NCI-H2029 treated with DMSO at 0.1 percent for 48 hours (cell line): ENCODE measurements at regions not wholly inside any gene's neighbourhood (a gene's known extent, or its start where the extent isn't known, plus 50 kb on each side); places are given as distances from the start of the nearest gene placed in this dataset.
"Not testable (repeated sequence)": the region's sequence is repeated elsewhere in the genome, so short reads cannot be mapped to it uniquely, and the experiment has no call there.

Experiments used
- DNase-seq: peaks from one replicate; lab custom pipeline; 2025; lab: John Stamatoyannopoulos, UW

DNA sequence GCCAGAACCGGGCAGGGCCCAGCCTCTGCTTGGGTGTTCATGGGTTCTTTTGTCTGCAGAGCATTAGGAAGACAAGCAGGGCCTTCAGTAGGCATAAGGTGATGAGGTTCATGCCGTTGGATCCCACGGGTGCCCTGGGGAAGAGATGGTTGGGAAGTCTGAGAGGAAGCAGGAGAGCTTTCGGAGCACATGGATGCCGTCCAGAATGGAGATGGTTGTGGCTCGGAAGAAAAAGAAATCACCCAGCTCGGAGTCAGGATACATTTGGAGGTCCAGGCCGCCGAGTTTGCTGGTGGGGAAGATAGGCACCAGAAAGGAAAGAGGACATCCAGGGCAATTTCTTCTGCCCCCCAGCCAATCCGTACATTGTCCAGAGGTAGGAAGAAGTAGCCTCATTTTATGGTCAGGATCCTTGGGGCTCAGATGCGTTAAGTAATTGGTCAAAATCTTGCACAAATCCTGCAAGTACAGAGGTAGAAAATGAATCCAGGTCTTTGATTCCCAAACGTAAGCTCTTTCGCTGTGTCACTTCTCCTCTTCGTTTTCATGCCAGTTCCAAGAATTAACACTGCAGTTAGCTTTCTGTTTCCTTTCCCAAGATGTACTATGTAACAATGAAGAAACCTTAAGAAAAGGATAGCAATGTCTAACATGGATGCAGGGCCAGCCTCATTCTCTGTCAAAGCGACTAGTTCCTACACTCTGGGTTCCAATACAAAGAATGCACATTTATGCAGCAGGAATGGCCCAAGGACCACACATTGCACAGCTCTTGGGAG, 147.8 kb upstream of the KLF6 start:
- no peak for DNase-seq

DNA sequence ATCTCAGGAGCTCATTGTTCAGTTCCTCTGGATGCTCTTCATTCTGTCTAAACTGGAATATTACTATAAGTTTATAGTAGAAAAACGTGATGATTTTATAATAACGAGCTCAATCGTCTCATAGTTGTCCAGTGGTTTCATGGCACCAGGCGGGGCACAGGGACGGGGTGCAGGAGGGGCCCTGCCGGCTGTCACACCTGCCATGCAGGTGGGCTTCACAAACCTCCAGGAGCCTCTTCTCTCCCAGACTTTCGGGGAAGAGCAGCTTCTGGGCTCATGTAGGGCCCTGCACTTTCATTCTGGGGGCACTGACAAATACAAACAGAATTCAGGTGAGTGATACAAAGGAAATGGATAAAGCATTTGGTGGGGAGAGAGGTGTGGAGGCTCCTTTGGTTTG, 146.9 kb upstream of the KLF6 start:
- no peak for DNase-seq

DNA sequence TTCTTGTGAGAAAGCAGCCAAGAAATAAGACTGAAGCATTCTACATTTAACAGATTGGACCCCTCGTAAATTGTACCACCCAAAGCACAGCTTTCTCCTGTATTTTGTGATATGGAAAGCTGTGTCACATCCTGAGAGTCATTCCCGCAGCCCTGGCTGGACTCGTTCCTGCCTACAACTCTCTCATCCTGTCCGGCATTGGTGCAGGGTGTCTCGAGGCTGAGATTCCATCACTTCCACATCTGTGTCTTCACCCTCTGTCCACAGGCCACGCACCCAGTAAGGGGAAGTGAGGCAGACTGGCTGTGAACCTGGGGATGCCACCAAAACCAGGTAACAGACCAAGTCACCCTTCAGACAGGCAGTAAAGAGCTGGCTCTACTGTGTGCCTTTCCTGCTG, 146.2 kb upstream of the KLF6 start:
- DNase-seq = no peak

DNA sequence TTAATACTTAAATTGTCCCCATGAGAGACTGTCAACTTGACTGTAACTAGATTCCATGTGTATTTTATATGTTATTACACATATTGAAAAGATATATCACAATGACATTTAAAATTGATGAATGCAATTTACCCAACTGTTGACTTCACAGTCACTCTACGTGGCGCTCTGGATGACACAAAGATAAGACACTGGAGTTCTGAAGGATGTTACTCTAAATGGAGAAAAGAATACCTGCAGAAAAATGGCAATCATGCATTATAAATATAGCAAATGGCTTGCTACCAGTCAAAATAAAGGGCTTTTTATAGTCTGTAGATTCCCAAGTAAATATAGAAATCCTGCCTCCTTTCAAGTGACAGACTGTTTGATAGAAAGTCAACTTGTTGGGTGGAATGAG, 143.6 kb upstream of the KLF6 start:
- DNase-seq = no peak

DNA sequence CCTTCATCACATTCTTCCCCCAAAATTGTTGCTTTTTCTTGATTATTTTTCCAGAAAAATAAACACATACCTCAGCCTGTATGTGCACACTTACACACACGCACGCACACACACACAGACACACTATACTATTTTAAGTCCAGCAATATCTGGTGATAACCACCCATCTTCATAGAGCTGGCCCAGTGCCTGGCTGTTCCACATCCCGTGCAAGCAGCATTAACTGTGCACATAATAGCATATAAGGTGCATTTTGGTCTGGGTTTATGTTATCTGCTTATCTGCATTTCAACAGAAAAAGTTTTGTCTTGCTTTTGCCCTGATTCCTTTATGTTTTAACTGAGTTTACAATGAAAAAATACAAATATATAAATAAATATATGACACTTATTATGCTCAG, 143.1 kb upstream of the KLF6 start:
- DNase-seq = no peak

DNA sequence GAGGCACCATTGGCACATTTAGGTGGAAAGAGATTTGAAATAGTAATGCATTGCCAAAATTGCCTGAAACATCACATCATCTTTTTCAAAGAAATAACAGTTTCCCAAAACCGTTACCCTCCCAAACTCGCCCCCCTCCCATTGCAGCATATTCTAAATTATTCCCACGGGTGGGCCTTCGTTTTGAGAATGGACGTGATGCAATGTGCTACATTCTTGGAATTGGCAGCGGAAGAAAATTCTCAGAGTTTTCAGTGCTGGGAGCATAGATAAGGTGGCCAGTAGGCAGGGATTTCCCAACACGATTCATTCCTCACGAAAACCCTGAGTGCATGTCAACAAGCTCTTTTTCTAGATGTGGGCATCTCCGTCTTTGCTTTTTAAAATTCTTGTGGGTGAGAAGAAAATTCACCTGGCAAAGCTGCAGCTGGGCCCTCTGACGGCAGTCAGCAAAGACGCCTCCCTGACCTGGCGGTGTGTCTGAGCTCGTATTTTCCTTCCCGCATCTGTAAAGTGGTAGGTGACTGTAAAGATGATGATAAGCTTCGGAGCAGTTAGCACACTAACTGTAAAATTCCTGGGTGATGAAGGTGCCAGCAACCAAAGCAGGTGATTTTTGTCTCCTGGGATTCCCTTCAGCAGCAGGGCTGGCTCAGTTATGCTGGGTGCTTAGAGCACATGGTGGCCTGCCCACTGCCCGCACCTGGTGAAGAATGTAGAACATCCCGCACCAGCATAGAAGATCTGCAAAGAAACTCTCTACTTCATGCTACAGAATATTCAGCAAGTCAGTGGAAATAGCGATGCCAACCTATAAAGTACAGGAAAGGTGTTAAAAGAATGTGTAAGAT, 141.9 kb upstream of the KLF6 start:
- DNase-seq = no peak

DNA sequence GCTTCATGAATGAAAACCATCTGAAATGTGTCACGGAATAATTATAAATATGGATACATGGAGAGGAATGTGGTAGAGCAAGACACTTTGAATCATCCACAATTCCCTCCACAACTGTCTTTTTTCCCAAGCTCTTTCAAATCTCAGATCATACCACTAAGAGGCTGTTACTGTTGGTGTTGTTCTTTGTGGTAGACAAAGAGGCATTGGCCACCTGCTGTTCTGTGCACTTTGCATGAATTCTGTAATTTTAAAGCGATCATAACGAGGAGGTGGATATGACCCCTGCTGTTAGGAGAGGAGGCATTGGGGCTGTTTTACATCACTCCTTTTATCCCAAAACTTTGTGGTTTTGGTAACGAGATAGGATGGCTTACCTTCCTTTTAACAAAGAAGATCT, 141.2 kb upstream of the KLF6 start:
- no peak for DNase-seq

DNA sequence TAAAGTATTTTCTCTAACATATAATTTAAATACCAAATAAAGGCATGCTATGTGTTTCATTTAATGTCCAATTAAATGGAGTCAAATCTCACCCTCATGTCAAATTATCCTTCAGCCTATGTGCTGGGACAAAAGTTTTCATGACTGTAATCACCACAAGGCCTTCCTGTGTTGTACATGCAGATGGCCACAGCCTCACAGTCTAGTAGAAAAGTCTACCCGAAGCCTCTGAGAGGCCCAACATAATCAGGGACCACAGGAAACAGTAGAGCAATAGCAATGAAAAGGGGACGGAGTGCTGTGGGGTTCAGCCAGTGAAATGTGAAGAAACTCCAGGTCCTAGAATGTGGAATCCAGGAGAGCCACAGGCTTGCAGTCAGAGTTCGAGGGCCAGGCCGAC, 140.2 kb upstream of the KLF6 start:
- no peak for DNase-seq

DNA sequence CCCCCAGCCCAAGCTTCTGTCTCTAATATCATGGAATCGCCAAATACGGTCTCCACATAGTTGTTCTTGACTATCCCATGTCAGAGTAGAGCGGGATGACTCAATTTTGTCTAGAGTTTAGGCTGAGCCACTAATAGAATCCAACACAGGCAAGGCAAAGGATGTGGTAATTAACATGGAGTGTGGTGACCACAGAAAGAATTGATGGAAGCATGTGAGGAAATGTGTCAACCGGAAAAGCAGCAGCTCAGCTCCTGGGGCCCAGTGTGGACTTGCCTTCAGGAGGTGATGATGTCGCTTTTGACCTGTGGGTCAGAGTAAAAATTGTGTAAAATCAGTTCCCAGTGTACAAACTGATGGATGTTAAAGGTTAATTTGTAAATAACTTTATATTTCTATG, 139.3 kb upstream of the KLF6 start:
- DNase-seq = no peak

DNA sequence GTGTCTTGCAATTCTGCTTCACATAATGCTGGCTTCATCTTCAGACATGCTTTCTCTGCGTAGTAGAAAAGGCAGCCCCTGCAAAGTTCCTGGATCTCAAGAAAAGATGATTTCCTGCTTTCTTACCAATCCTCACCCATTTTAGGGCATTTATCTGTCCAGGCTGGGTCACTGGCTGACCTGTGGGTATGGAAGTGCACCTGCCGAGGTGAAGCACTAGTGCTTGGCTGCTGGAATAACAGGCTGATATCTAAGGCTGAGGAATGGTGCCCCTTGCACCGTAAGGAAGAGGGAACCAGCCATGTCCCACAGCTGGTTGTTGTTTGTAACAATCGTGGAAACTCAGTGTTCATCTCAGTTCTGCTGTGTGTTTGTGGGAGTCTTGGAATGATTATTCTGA, 138.0 kb upstream of the KLF6 start:
- DNase-seq = no peak

DNA sequence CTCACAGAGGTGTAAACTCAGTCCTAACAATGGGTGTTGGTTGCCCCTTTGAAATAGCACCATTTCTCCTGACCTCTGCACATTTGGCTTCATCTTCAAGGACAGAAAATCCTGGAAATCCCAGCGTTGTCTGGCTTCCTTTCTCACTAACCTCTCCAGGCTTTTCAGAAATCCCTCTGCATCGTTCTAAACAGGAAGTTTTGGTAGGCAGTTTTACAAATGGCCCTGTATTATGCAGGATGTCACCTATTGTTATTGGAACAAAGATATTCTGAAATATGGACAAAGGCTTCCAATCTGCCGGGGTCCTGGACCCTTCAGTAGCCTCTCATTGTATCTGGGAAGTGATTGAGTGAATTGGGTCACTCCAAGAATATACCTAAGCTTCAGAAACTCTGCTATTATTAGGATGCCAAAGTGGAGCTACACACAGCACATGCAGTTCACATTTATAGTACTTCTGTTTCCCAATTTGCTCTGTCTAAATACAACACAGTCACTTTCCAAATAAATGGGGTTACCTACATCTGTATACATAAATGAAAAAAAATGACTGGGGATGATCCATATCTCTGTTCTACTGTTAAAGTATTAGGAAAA, 134.8 kb upstream of the KLF6 start:
- DNase-seq = no peak

DNA sequence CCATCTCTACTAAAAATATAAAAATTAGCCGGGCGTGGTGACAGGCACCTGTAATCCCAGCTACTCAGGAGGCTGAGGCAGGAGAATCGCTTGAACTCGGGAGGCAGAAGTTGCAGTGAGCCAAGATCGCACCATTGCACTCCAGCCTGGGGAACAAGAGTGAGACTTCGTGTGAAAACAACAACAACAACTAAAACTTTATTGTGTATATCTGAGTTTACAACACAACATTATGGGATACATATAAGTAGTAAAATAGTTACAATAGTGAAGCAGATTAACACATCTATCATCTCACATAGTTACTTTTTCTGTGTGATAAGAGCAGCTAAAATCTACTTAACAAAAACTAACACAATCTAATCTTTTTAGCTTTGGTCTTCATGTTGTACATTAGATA, 132.4 kb upstream of the KLF6 start:
- not testable (repeated sequence) for DNase-seq

DNA sequence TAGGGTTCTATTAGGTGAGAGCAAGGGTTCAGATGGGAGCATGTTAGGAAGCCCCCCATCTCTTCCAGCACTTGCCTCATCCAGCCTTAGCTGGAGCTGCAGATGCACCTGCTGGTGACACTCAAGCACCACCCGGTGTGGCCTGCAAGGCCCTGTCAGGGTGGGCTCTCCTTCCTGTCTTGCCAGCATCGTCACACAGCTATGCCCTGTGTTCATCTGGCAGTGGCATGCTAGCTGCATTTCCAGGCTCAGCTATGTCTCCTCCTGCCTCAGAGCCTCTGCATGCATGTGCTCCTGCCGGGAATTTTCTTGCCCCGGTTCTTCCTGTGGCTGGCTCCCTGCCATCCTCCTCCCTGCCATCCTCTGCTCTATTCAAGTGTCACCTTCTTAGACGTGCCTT, 129.7 kb upstream of the KLF6 start:
- DNase-seq = no peak

DNA sequence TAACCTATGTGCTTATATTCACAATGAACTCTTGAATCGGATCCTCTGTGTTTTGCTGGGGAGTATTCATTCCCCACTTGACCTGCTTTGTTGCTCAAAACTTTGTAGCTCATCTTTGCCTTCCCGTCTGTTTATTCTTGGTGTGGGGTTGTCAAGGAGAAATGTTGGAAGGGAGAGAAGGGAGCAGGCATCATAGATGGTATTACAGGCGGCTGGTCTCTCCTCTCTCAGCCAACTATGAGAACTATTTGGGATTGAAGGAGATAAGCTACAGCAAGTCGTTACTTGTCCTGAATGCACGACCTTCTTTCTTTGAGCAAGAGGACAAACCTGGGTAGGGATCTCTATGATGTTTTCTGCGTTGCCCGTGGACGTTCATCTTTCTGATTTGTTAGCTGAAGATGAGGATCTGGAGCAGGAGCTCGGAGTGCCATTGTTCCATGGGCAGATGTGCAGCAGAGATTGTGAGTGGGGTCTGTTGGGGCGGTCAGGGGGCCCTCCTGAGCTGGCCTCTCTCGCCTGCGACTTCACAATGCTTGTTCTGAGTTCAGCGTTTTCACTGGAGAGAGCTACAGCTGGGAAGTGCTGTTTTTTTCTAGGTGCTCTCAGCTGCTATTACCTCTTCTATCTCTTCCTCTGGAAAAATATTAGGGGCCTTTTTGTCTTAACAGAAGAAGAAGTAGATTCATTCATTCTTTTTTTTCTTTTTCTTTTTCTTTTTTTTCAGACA, 126.9 kb upstream of the KLF6 start:
- DNase-seq = no peak

DNA sequence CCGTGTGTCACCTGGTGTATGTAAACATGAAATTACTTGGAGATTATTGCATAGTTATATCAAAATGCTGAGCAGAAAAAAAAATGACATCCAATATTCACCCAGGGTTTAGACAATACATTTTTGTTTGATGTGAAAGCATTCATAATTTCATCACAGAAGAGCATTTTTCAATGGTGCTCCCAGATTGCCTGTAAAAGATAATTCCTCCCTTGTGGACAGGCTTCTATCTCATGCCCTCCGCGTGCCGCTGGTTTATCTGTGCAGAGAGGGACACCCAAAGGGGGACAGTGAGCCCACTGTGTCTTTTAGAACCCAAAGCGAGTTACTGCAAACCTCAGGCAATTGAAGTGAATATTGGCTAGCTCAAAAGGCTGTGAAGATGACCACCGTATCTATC, 126.2 kb upstream of the KLF6 start:
- no peak for DNase-seq

DNA sequence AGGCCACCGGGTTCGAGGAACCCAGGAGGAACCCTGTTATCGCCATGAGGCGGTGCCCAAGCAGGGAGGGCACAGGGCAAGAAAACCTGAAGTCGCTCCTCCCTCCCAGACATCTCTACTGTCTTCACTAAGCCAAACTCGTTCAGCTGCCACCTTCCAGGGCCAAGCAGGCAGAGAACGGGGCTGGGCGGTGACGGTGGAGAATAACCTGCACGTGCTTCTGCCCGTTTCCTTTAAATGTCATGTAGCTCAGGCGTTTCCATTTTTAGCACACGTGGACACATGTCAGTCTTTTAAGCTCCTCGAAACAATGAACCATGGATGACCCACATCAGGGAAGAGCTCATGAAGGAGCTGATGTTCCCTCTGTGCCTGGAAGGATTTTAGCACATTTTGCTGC, 124.3 kb upstream of the KLF6 start:
- DNase-seq = no peak

DNA sequence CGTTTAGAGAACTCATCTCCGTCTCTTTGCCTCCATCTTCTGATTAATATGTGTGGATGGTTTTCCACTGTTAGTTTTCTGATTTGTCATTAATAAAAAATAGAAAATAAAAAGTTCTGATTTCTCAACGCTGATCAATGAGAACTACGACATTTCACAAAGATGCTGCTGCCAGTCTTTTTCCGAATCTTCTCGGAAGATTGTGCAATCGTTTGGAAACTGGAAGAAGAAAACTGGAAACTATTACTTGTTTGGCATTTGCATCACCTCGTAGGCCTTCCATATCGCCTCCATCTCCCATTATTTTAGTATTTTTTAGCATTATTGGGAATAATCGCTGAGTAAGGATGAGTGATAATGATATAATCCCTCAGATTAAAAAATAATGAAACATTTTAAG, 123.2 kb upstream of the KLF6 start:
- DNase-seq = no peak

DNA sequence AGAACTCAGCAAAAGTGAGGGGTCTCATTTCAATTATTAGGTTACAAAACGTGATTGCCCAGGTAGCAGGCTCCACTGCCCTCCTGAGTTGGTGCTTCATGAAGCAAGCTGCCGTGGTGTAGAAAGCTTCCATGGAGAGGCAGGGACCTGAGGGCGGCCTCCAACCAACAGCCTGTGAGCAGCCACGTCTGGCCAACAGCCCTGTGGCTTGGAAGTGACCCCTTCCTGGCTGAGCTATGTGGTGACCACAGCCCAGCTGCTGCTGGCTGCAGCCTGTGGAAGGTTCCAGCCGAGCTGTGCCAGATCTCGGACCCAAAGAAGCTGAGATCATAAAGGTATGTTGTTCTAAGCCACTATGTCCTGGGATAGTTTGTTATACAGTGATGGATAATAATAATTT, 122.5 kb upstream of the KLF6 start:
- no peak for DNase-seq

DNA sequence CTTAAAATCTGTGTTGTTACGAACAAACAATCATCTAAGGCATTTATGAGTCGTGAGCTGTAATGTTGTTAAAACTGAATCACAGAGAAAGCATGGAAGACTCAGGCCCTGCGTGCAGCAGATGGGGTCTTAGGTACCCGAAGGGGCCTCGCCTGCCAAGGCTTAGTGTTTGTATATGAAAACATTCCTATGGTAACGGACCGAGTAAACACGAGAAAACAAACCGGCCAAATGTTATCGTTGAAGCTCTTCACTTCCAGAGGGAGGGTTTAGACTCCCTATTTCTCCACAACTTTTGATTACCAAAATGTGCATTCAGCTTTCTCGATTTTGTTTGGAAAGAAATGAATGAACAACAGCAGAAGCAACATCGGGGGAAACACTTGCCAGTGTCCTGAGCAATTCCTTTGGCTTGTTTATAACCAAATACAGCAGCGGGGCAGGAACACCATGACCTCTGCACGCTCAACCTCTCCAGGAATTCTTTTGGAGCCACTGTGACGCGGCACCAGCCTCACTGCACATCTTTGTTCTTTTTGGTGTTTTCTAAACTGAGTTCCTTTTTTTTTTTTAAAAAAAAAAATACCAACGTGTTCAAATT, 121.6 kb upstream of the KLF6 start:
- no peak for DNase-seq

DNA sequence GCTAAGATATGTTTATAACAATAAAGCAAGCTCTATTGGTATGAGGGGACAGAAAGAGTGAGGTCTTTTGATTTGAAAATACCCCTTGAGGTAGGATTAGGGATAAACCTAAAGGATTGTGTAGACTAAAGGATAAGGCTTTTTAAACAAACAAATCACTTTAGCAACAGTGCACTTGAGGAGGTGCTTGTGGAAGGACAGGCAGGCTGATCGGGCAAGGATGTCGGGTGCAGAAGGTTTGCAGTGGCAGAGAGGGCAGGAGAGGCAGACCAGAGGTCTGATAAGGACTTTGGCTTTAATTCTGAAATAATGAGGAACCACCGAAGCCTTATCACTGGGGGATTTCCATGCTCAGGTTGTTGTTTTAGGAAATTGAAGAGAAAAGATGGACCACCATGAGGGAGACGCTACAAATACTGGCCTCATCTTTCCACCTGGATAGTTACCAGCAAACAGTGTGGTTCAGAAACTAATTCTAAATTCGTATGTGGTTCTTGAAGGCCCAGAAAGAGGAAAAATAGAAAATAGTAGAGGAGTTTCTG, 119.5 kb upstream of the KLF6 start:
- no peak for DNase-seq

DNA sequence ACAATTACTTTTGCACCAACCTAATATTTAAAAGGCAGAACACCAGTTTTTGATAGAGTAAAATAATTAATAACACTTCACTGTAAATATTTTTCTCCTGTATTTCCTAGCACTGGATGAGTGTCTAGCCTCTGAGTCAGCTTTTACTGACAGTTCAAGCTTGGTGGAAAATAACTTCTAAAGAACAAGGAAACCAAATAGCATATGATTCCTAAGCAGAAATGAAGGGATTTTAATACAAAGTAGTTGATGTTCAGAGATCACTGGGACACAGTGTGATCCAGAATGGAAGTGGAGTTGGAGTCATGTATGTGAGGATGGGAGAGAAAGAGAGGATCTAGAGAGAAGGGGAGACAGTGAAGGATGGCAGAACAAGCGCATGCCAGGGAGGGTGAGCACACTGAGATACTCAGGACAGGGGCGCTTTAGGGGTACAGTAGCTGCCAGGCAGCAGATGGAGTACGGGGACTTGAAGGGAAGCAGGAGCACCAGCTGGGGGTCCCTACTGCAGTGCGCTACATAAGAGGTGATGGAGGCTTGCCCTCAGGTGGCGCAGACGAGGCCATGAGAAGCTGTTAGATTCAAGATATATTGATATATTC, 117.9 kb upstream of the KLF6 start:
- no peak for DNase-seq
